GM18867 (cell line): ENCODE measurements at regions not wholly inside any gene's neighbourhood (a gene's known extent, or its start where the extent isn't known, plus 50 kb on each side); places are given as distances from the start of the nearest gene placed in this dataset.
"Not testable (repeated sequence)": the region's sequence is repeated elsewhere in the genome, so short reads cannot be mapped to it uniquely, and the experiment has no call there.

ENCODE experiments used
- ATAC-seq: cut with Tn5 transposase; IDR thresholded peaks from one replicate; pipeline ENCODE4 v1.9.1; 2021; ENCODE audit warnings: mild to moderate bottlenecking, moderate library complexity; ENCODE audit not compliant: unreplicated experiment

- no peak for ATAC-seq
Observed at GRCh38 chr13:81379183-81379582, 1038.3 kb upstream of the SPRY2 start.

- ATAC-seq, result no peak
Observed at GRCh38 chr13:81377921-81378320, 1037.0 kb upstream of the SPRY2 start.

- ATAC-seq, result no peak
Observed at GRCh38 chr13:81375709-81376108, 1034.8 kb upstream of the SPRY2 start.

GRCh38 chr13:81362711-81363110 lies 1021.8 kb upstream of the SPRY2 start:
- ATAC-seq, result not testable (repeated sequence)

GRCh38 chr13:81350056-81350455 lies 1009.1 kb upstream of the SPRY2 start:
- ATAC-seq, result no peak

GRCh38 chr13:81340118-81341069 lies 999.5 kb upstream of the SPRY2 start:
- ATAC-seq, result not testable (repeated sequence)

GRCh38 chr13:81339666-81340065 lies 998.7 kb upstream of the SPRY2 start:
- not testable (repeated sequence) for ATAC-seq

GRCh38 chr13:81334481-81334880 lies 993.6 kb upstream of the SPRY2 start:
- no peak for ATAC-seq

- ATAC-seq, result no peak
Observed at GRCh38 chr13:81326913-81327312, 986.0 kb upstream of the SPRY2 start.

GRCh38 chr13:81320516-81320915 lies 979.6 kb upstream of the SPRY2 start:
- no peak for ATAC-seq

- no peak for ATAC-seq
Observed at GRCh38 chr13:81319351-81319750, 978.4 kb upstream of the SPRY2 start.

- no peak for ATAC-seq
Observed at GRCh38 chr13:81318231-81319019, 977.5 kb upstream of the SPRY2 start.

- no peak for ATAC-seq
Observed at GRCh38 chr13:81314461-81314860, 973.5 kb upstream of the SPRY2 start.

- no peak for ATAC-seq
Observed at GRCh38 chr13:81305928-81306327, 965.0 kb upstream of the SPRY2 start.

- ATAC-seq, result no peak
Observed at GRCh38 chr13:81304121-81304659, 963.3 kb upstream of the SPRY2 start.

- ATAC-seq, result no peak
Observed at GRCh38 chr13:81302677-81303076, 961.8 kb upstream of the SPRY2 start.

- no peak for ATAC-seq
Observed at GRCh38 chr13:81302125-81302524, 961.2 kb upstream of the SPRY2 start.

GRCh38 chr13:81295177-81295576 lies 954.3 kb upstream of the SPRY2 start:
- no peak for ATAC-seq

- ATAC-seq, result no peak
Observed at GRCh38 chr13:81293594-81294164, 952.8 kb upstream of the SPRY2 start.

- no peak for ATAC-seq
Observed at GRCh38 chr13:81283561-81283960, 942.6 kb upstream of the SPRY2 start.

GRCh38 chr13:81283062-81283461 lies 942.1 kb upstream of the SPRY2 start:
- ATAC-seq, result no peak
